GM21576 (cell line): ENCODE measurements at regions not wholly inside any gene's neighbourhood (a gene's known extent, or its start where the extent isn't known, plus 50 kb on each side); places are given as distances from the start of the nearest gene placed in this dataset.
"Not testable (repeated sequence)": the region's sequence is repeated elsewhere in the genome, so short reads cannot be mapped to it uniquely, and the experiment has no call there.

Source experiments
- ATAC-seq: cut with Tn5 transposase; IDR thresholded peaks from one replicate; pipeline ENCODE4 v1.9.1; 2021; ENCODE audit warnings: mild to moderate bottlenecking, moderate library complexity; ENCODE audit not compliant: unreplicated experiment

DNA sequence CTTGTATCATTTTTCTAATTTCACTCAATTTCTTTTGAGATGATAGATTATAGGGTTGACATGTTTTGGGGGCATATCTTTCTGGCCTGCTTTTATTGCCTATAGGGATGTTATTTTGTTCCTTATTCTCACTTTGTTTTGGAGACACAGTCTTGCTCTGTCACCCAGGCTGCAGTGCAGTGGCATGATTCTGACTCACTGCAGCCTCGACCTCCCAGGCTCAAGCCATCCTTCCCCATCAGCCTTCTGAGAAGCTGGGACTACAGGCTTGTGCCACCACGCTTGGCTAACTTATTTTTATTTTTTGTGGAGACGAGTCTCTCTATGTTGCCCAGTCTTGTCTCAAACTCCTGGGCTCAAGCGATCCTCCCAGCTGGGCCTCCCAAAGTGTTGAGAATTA is 72.8 kb upstream of the FAN1 start:
- ATAC-seq, result no peak

- not testable (repeated sequence) for ATAC-seq
Measured at GRCh38 chr15:30833379-30833778, 70.3 kb upstream of the FAN1 start.

DNA sequence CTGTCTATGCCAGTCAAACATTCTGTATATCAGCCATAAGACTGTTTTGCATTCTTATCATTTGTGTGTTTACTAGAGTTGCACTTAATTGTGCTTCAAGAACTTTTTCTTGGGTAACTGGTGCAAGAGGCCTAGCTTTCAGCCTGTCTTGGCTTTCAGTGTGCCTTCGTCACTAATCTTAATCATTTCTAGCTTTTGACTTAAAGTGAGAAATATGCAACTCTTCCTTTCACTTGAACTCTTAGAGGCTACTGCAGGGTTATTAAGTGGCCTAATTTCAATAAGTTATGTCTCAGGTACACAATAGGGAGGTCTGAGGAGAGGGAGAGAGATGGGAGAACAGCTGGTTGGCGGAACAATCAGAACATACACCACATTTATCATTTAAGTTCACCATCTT is 62.1 kb upstream of the FAN1 start:
- ATAC-seq, result not testable (repeated sequence)

- ATAC-seq, result peak; percentile 98
Measured at GRCh38 chr15:30842798-30843472, 60.8 kb upstream of the FAN1 start.

- ATAC-seq, result not testable (repeated sequence)
Measured at GRCh38 chr15:30845536-30845935, 58.2 kb upstream of the FAN1 start.
